ENCODE measurements at regions not wholly inside any gene's neighbourhood (a gene's known extent, or its start where the extent isn't known, plus 50 kb on each side); places are given as distances from the start of the nearest gene placed in this dataset.

DNA sequence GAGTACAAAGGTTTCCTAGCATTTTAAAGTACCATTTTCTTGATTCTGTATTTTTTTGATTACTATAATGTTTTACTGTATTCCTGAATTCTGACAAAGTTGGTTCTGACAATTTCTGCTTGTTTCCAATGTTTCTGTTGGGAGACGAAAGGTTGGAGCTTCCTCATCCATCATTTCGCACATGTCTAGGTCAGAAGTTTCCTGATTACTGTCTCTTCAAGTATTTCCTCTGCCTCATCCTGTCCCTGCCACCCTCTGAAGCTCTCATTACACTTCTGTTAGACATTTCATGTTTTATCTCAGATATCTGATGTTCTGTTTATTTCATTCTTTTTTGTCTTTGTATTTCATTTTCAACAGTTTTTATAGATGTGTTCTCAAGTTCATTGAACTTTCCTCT lies 895.8 kb downstream of the TSN start:
- 56 to 86% methylated on average over 2 of the region's 2 CpGs for WGBS, 2 donors
- DNase-seq (no peak), ATAC-seq (ENCODE audit: insufficient read depth, low FRiP score) (no peak)
- Histone ChIP-seq H3K27me3 (ENCODE audit: control insufficient read depth in 3 of 3, insufficient read depth in 3 of 3, low read length in 2 of 3) (no peaks in the 10 kb centered on the region), H3K4me1 (ENCODE audit: control insufficient read depth in 5 of 5, insufficient read depth in 5 of 5, low read length in 5 of 5) (no peaks in the 10 kb centered on the region), H3K9ac (ENCODE audit: insufficient read depth in 1 of 2, low read length in 2 of 2) (no peak overlapping the region), H3K4me3 (no peak overlapping the region), H3K36me3 (ENCODE audit: control insufficient read depth in 4 of 4, insufficient read depth in 4 of 4, low read length in 4 of 4) (no peaks in the 10 kb centered on the region), H3K27ac (ENCODE audit: low read depth in 1 of 2, low read length in 1 of 2) (no peak overlapping the region), H3K9me3 (ENCODE audit: control insufficient read depth in 4 of 4, insufficient read depth in 3 of 4, low read length in 3 of 4) (no peaks in the 10 kb centered on the region)
- TF ChIP-seq, protein P1, sequence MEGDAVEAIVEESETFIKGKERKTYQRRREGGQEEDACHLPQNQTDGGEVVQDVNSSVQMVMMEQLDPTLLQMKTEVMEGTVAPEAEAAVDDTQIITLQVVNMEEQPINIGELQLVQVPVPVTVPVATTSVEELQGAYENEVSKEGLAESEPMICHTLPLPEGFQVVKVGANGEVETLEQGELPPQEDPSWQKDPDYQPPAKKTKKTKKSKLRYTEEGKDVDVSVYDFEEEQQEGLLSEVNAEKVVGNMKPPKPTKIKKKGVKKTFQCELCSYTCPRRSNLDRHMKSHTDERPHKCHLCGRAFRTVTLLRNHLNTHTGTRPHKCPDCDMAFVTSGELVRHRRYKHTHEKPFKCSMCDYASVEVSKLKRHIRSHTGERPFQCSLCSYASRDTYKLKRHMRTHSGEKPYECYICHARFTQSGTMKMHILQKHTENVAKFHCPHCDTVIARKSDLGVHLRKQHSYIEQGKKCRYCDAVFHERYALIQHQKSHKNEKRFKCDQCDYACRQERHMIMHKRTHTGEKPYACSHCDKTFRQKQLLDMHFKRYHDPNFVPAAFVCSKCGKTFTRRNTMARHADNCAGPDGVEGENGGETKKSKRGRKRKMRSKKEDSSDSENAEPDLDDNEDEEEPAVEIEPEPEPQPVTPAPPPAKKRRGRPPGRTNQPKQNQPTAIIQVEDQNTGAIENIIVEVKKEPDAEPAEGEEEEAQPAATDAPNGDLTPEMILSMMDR (IDR thresholded peaks at IDR 0.05; ENCODE audit: control extremely low read depth, extremely low read depth): no peak

DNA sequence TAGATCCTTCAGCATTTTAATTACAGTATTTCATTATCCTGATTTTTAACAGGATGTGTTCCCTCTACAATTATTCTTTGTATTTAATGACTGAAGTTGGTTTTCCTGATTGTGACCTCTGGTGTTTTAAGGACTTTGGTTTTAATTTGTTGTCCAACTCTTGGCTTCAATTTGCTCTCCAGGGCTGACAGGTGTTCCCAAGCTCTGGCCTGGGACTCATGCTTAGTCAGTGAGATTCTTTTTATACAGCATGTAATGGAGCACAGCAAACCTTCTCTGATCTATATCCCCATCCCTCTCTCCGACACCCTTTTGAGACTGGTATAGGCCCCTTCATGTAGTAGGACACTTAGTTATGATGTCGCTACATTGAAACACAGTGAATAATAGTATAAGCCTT lies 896.3 kb downstream of the TSN start:
- H3K9ac ChIP-seq (ENCODE audit: insufficient read depth in 1 of 2, low read length in 2 of 2): no peak overlapping the region
- WGBS, 2 donors: 94 to 96% methylated on average over 2 of the region's 2 CpGs
- no peak for DNase-seq
- H3K36me3 ChIP-seq (ENCODE audit: control insufficient read depth in 4 of 4, insufficient read depth in 4 of 4, low read length in 4 of 4): no peaks in the 10 kb centered on the region
- no peak for ATAC-seq (ENCODE audit: insufficient read depth, low FRiP score)
- no peaks in the 10 kb centered on the region for H3K9me3 ChIP-seq (ENCODE audit: control insufficient read depth in 4 of 4, insufficient read depth in 3 of 4, low read length in 3 of 4)
- TF ChIP-seq, protein P1 (IDR thresholded peaks at IDR 0.05; ENCODE audit: control extremely low read depth, extremely low read depth): no peak
- no peaks in the 10 kb centered on the region for H3K4me1 ChIP-seq (ENCODE audit: control insufficient read depth in 5 of 5, insufficient read depth in 5 of 5, low read length in 5 of 5)
- no peaks in the 10 kb centered on the region for H3K27me3 ChIP-seq (ENCODE audit: control insufficient read depth in 3 of 3, insufficient read depth in 3 of 3, low read length in 2 of 3)
- H3K4me3 ChIP-seq: no peak overlapping the region
- no peak overlapping the region for H3K27ac ChIP-seq (ENCODE audit: low read depth in 1 of 2, low read length in 1 of 2)

DNA sequence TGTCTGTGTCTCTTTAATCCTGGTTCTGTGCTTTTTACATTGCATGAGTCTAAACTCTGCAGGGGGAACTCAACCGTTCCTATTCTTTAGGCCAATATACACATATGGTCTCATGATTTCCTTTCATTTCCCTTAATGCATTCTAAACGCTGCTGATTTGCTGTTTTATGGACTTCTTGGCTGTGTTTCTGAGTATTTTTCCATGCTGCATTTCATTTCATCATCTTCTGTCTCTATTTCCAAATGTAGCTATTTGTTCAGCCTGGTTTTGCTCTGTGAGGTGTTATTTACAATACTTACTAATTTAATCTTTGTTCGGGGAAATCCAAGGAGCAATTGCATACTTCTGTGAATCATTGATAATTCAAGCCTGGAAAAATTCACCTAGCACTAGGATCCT lies 897.2 kb downstream of the TSN start:
- Histone ChIP-seq H3K27me3 (ENCODE audit: control insufficient read depth in 3 of 3, insufficient read depth in 3 of 3, low read length in 2 of 3) (no peaks in the 10 kb centered on the region), H3K4me3 (no peak overlapping the region), H3K9ac (ENCODE audit: insufficient read depth in 1 of 2, low read length in 2 of 2) (no peak overlapping the region), H3K4me1 (ENCODE audit: control insufficient read depth in 5 of 5, insufficient read depth in 5 of 5, low read length in 5 of 5) (no peaks in the 10 kb centered on the region), H3K9me3 (ENCODE audit: control insufficient read depth in 4 of 4, insufficient read depth in 3 of 4, low read length in 3 of 4) (no peaks in the 10 kb centered on the region), H3K36me3 (ENCODE audit: control insufficient read depth in 4 of 4, insufficient read depth in 4 of 4, low read length in 4 of 4) (no peaks in the 10 kb centered on the region), H3K27ac (ENCODE audit: low read depth in 1 of 2, low read length in 1 of 2) (no peak overlapping the region)
- DNase-seq: peak in 2 of 3 donors; percentile 18 to 38
- TF ChIP-seq, protein P1 (IDR thresholded peaks at IDR 0.05; ENCODE audit: control extremely low read depth, extremely low read depth): no peak
- 63 to 77% methylated on average over 3 of the region's 3 CpGs for WGBS, 2 donors
- no peak for ATAC-seq (ENCODE audit: insufficient read depth, low FRiP score)

DNA sequence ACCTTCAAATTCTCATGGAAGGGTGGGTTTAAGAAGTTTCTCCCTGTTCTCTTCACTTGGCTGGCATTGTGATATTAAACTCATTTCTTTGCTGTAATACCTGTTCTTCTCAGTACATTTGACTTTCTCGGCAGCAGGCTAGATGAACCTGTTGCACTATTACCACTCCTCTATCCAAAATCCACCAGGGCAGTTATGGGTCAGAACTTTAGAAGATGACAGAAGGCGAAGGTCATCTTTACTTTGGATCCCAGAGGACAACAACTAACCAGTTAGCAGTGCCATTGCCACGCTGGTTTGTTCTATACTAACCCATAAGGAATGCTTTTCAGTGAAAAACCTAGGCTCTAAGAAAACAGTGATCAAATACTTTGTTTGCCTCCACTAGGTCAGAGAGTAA lies 901.0 kb downstream of the TSN start:
- DNase-seq: no peak
- TF ChIP-seq, protein P1 (IDR thresholded peaks at IDR 0.05; ENCODE audit: control extremely low read depth, extremely low read depth): no peak
- H3K4me3 ChIP-seq: no peak overlapping the region
- no peak overlapping the region for H3K9ac ChIP-seq (ENCODE audit: insufficient read depth in 1 of 2, low read length in 2 of 2)
- no peaks in the 10 kb centered on the region for H3K9me3 ChIP-seq (ENCODE audit: control insufficient read depth in 4 of 4, insufficient read depth in 3 of 4, low read length in 3 of 4)
- peaks cover 0 to 7% (median 0%) of the 10 kb centered on the region in 5 donors for H3K4me1 ChIP-seq (ENCODE audit: control insufficient read depth in 5 of 5, insufficient read depth in 5 of 5, low read length in 5 of 5)
- H3K27me3 ChIP-seq (ENCODE audit: control insufficient read depth in 3 of 3, insufficient read depth in 3 of 3, low read length in 2 of 3): peaks cover 0 to 9% (median 2%) of the 10 kb centered on the region in 3 donors
- no peak overlapping the region for H3K27ac ChIP-seq (ENCODE audit: low read depth in 1 of 2, low read length in 1 of 2)
- 89 to 91% methylated on average over 3 of the region's 3 CpGs for WGBS, 2 donors
- ATAC-seq (ENCODE audit: insufficient read depth, low FRiP score): no peak
- H3K36me3 ChIP-seq (ENCODE audit: control insufficient read depth in 4 of 4, insufficient read depth in 4 of 4, low read length in 4 of 4): no peaks in the 10 kb centered on the region
